ENCODE measurements at regions not wholly inside any gene's neighbourhood (a gene's known extent, or its start where the extent isn't known, plus 50 kb on each side); places are given as distances from the start of the nearest gene placed in this dataset.

DNA sequence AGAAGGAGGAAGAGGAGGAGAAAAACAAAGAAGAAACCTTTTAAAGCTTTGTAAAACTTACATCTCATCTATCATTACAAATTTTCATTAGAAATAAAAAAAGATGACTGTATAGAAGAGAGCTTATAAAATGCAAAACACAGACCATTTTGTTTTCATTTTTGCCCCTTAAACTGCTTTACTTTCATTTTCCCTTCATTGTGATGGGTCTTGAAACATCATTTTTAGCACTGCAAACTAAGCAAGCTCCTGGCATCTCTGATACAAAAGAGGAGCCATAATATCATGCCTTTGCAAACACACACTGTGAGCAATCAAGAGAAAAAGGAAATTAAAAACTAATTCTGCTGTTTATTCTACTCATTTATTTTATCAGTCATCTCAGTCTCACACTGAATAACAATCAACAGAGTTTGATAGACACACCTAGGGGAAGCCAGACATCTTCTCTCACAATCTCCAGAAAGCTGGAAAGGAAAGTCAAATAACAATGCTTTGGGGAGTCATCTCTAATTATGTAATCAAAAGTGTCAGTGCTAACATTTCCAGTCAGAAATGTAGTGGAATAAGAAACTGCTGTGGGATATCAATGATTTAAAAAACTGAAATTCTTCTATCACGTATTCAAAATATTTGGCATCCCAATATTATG is 467.7 kb upstream of the FAT3 start:
- intact Hi-C loops (cut with DNase I), result no loop called here
- Histone ChIP-seq H3K4me3 (no peak overlapping the region), H3K9me3 (no peaks in the 10 kb centered on the region), H3K27ac (no peak overlapping the region), H3K4me1 (no peaks in the 10 kb centered on the region), H3K27me3 (no peaks in the 10 kb centered on the region), H3K36me3 (no peaks in the 10 kb centered on the region)
- DNase-seq (ENCODE audit: low spot score in 2 of 2), result no peak
- TF ChIP-seq, protein P1, sequence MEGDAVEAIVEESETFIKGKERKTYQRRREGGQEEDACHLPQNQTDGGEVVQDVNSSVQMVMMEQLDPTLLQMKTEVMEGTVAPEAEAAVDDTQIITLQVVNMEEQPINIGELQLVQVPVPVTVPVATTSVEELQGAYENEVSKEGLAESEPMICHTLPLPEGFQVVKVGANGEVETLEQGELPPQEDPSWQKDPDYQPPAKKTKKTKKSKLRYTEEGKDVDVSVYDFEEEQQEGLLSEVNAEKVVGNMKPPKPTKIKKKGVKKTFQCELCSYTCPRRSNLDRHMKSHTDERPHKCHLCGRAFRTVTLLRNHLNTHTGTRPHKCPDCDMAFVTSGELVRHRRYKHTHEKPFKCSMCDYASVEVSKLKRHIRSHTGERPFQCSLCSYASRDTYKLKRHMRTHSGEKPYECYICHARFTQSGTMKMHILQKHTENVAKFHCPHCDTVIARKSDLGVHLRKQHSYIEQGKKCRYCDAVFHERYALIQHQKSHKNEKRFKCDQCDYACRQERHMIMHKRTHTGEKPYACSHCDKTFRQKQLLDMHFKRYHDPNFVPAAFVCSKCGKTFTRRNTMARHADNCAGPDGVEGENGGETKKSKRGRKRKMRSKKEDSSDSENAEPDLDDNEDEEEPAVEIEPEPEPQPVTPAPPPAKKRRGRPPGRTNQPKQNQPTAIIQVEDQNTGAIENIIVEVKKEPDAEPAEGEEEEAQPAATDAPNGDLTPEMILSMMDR (IDR thresholded peaks at IDR 0.05), result no peak

- no peaks in the 10 kb centered on the region for H3K4me1 ChIP-seq
- no peaks in the 10 kb centered on the region for H3K27me3 ChIP-seq
- TF ChIP-seq, protein P1 (IDR thresholded peaks at IDR 0.05), result no peak
- H3K4me3 ChIP-seq, result no peak overlapping the region
- no peak for DNase-seq (ENCODE audit: low spot score in 2 of 2)
- intact Hi-C loops (cut with DNase I), result no loop called here
- no peak overlapping the region for H3K27ac ChIP-seq
- H3K36me3 ChIP-seq, result no peaks in the 10 kb centered on the region
- no peaks in the 10 kb centered on the region for H3K9me3 ChIP-seq
Measured at GRCh38 chr11:91755951-91756707, 468.5 kb upstream of the FAT3 start.

GRCh38 chr11:91755526-91755925 is 469.1 kb upstream of the FAT3 start:
- Histone ChIP-seq H3K27ac (no peak overlapping the region), H3K36me3 (no peaks in the 10 kb centered on the region)
- TF ChIP-seq, protein P1 (IDR thresholded peaks at IDR 0.05), result no peak

GRCh38 chr11:91749251-91749650 is 475.4 kb upstream of the FAT3 start:
- DNase-seq (ENCODE audit: low spot score in 2 of 2), result no peak
- intact Hi-C loops (cut with DNase I), result no loop called here
- Histone ChIP-seq H3K4me1 (no peaks in the 10 kb centered on the region), H3K36me3 (no peaks in the 10 kb centered on the region), H3K9me3 (no peaks in the 10 kb centered on the region), H3K27ac (no peak overlapping the region), H3K27me3 (no peaks in the 10 kb centered on the region), H3K4me3 (no peak overlapping the region)
- TF ChIP-seq, protein P1 (IDR thresholded peaks at IDR 0.05), result no peak

More at GRCh38 chr11:91755526-91755925, 469.1 kb upstream of the FAT3 start:
- no peaks in the 10 kb centered on the region for H3K27me3 ChIP-seq
- no peaks in the 10 kb centered on the region for H3K4me1 ChIP-seq
- no peak for DNase-seq (ENCODE audit: low spot score in 2 of 2)
- H3K9me3 ChIP-seq, result no peaks in the 10 kb centered on the region
- H3K4me3 ChIP-seq, result no peak overlapping the region
- intact Hi-C loops (cut with DNase I), result no loop called here

DNA sequence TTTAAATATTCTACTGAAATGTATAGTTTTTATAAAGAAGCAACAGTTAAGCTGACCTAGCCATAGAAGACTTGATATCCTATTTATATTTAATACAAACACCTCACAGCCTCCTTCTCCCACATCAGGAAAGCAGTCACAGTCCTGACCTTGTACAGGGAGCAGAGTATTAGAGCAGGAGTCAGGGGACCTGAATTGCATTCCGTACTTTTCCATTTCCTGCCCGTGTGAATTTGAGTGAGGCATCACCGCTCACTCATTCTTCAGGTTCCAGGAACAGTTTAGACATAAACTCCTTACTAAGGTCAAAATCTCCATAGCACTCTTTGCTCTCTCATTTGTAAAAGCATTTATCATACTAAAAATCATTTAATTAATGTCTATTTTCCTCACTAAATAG is 482.5 kb upstream of the FAT3 start:
- H3K36me3 ChIP-seq, result no peaks in the 10 kb centered on the region
- H3K4me1 ChIP-seq, result no peaks in the 10 kb centered on the region
- H3K9me3 ChIP-seq, result no peaks in the 10 kb centered on the region
- H3K27ac ChIP-seq, result no peak overlapping the region
- TF ChIP-seq, protein P1 (IDR thresholded peaks at IDR 0.05), result no peak
- H3K4me3 ChIP-seq, result no peak overlapping the region
- no peak for DNase-seq (ENCODE audit: low spot score in 2 of 2)
- intact Hi-C loops (cut with DNase I), result no loop called here
- H3K27me3 ChIP-seq, result no peaks in the 10 kb centered on the region

All from ascending aorta (tissue), 2 donors.